H1 (cell line): ENCODE measurements at regions not wholly inside any gene's neighbourhood (a gene's known extent, or its start where the extent isn't known, plus 50 kb on each side); places are given as distances from the start of the nearest gene placed in this dataset.

Experiments
- ATF3 ChIP-seq: IDR thresholded peaks from 2 replicates; pipeline ENCODE4 v1.6.1; 2011; ENCODE audit warnings: low read depth, mild to moderate bottlenecking, low read length; ENCODE audit not compliant: insufficient read depth
- BRCA1 ChIP-seq: IDR thresholded peaks from 2 replicates; pipeline ENCODE4 v1.6.1; 2012; ENCODE audit warnings: low read depth, low read length, improper control_type of control experiment
- CTCF ChIP-seq, 3 experiments: IDR thresholded peaks; 1 replicate in 2 of 3; 2 replicates in 1 of 3; pipeline versions ENCODE4 v1.5.1 to v1.6.1; 2011; ENCODE audit warnings: low read length in 3 of 3, mild to moderate bottlenecking in 3 of 3, inconsistent platforms in 2 of 3, low read depth in 1 of 3, moderate library complexity in 1 of 3; ENCODE audit not compliant: insufficient read depth in 1 of 3; ENCODE audit errors: control extremely low read depth in 1 of 3
- EGR1 ChIP-seq: IDR thresholded peaks from 2 replicates; pipeline ENCODE4 v1.6.1; 2011; ENCODE audit warnings: low read depth, low read length, borderline replicate concordance
- EP300 ChIP-seq, 2 experiments: IDR thresholded peaks; 1 replicate in 1 of 2; 2 replicates in 1 of 2; pipeline ENCODE4 v1.6.1; 2011 to 2012; ENCODE audit warnings: low read depth in 2 of 2, low read length in 2 of 2, mild to moderate bottlenecking in 2 of 2, borderline replicate concordance in 1 of 2, inconsistent platforms in 1 of 2, moderate library complexity in 1 of 2
- EZH2 ChIP-seq: fragments of 200-600 bp; sonication (generic); IDR thresholded peaks from 2 replicates; pipeline ENCODE4 v1.7.1; 2012; ENCODE audit warnings: low read depth, mild to moderate bottlenecking, moderate library complexity, low read length, inconsistent platforms; ENCODE audit not compliant: severe bottlenecking
- POLR2A ChIP-seq, 2 experiments: IDR thresholded peaks; 1 replicate in 1 of 2; 2 replicates in 1 of 2; pipeline ENCODE4 v1.6.1; 2011; ENCODE audit warnings: low read depth in 2 of 2, low read length in 2 of 2, mild to moderate bottlenecking in 2 of 2; ENCODE audit errors: control extremely low read depth in 1 of 2
- POLR2AphosphoS5 ChIP-seq: IDR thresholded peaks from 2 replicates; pipeline ENCODE4 v1.6.1; 2011; ENCODE audit warnings: low read depth, low read length
- RBBP5 ChIP-seq: IDR thresholded peaks from 2 replicates; pipeline ENCODE4 v1.7.1; 2012; ENCODE audit warnings: low read depth, mild to moderate bottlenecking, inconsistent platforms, low read length, moderate library complexity, borderline replicate concordance
- RFX5 ChIP-seq: IDR thresholded peaks from 2 replicates; pipeline ENCODE4 v1.6.1; 2011; ENCODE audit warnings: low read depth, low read length, improper control_type of control experiment, borderline replicate concordance
- RNF2 ChIP-seq: fragments of 200-900, 300-1000 bp; sonication (generic); IDR thresholded peaks from 2 replicates; pipeline ENCODE4 v1.7.1; 2016; ENCODE audit warnings: borderline replicate concordance, low read depth, mild to moderate bottlenecking, antibody characterized with exemption, low read length; ENCODE audit not compliant: poor library complexity, severe bottlenecking; ENCODE audit errors: missing control alignments
- SP1 ChIP-seq: IDR thresholded peaks from 2 replicates; pipeline ENCODE4 v1.6.1; 2011; ENCODE audit warnings: low read depth, low read length

- TF ChIP-seq EZH2 (no peak), EP300 (IDR thresholded peaks at IDR 0.05; ENCODE audit: borderline replicate concordance in 1 of 2, low read depth in 2 of 2, low read length in 2 of 2) (no peak), RBBP5 (no peak), CTCF (IDR thresholded peaks at IDR 0.05; ENCODE audit: control extremely low read depth in 1 of 3, insufficient read depth in 1 of 3, low read depth in 1 of 3, low read length in 3 of 3) (no peak), POLR2AphosphoS5 (no peak), RNF2 (no peak), POLR2A (IDR thresholded peaks at IDR 0.05; ENCODE audit: control extremely low read depth in 1 of 2, low read depth in 2 of 2, low read length in 2 of 2) (no peak), EGR1 (no peak), SP1 (no peak), ATF3 (no peak), BRCA1 (no peak), RFX5 (no peak)
Observed at GRCh38 chr15:69553686-69554085, 101.1 kb downstream of the RPLP1 start.
